GM12878 (cell line): ENCODE measurements at regions not wholly inside any gene's neighbourhood (a gene's known extent, or its start where the extent isn't known, plus 50 kb on each side); places are given as distances from the start of the nearest gene placed in this dataset.

Experiments
- ATAC-seq: fragments of 200-7000 bp; cut with Tn5 transposase; 3 replicates; pipeline ENCODE4 v1.9.1; 2020; ENCODE audit warnings: mild to moderate bottlenecking, moderate library complexity
- BruUV-seq: library from RNA; stranded (reverse); fragments of 400-500 nt; replicated peaks from 2 replicates; lab custom pipeline; 2021; lab: Mats Ljungman, UMichigan
- CTCF ChIA-PET: fragments of 300-600 bp; sonication (Branson Sonifier 250); formaldehyde crosslinking; extraction: SDS; loops from one replicate; lab custom pipeline; 2021; ENCODE audit warnings: inconsistent platforms; lab: Yijun Ruan, JAX
- POLR2A ChIA-PET: fragments of 350-600 bp; formaldehyde crosslinking; extraction: SDS; loops from one replicate; lab custom pipeline; 2021; ENCODE audit warnings: inconsistent platforms; lab: Charles Lee
- RAD21 ChIA-PET: fragments of 300-600 bp; sonication (Branson Sonifier 250); formaldehyde crosslinking; loops from one replicate; lab custom pipeline; 2023; ENCODE audit warnings: antibody characterized with exemption; ENCODE audit not compliant: unreplicated experiment; lab: Charles Lee
- SMC1A ChIA-PET: fragments of 300-600 bp; sonication (Branson Sonifier 250); formaldehyde crosslinking; loops from one replicate; lab custom pipeline; 2023; ENCODE audit not compliant: unreplicated experiment, uncharacterized antibody; lab: Charles Lee
- DNase-seq: peaks from one replicate; pipeline ENCODE4 v3.0.0-alpha.2; 2011; ENCODE audit warnings: low read depth, low spot score
- FAIRE-seq: peaks from 3 replicates; lab custom pipeline; 2011; peaks lifted over from hg19 to GRCh38; lab: Jason Lieb, UNC
- H2AFZ ChIP-seq: 2 replicates; pipeline ENCODE4 v1.6.0; 2011; ENCODE audit warnings: low read depth, low read length, control low read depth; ENCODE audit not compliant: control insufficient read depth
- H3K27ac ChIP-seq: 2 replicates; pipeline ENCODE4 v1.5.1; 2011; ENCODE audit warnings: control low read depth; ENCODE audit not compliant: control insufficient read depth, insufficient read depth
- H3K27me3 ChIP-seq, 2 experiments: replicated peaks in 1 of 2; 2 replicates each; pipeline versions ENCODE4 v1.6.0 to v1.6.1; 2011; ENCODE audit warnings: low read length in 1 of 2; ENCODE audit not compliant: control insufficient read depth in 2 of 2, insufficient read depth in 2 of 2
- H3K36me3 ChIP-seq, 2 experiments: 2 replicates each; pipeline ENCODE4 v1.5.1; 2011; ENCODE audit warnings: low read length in 1 of 2; ENCODE audit not compliant: control insufficient read depth in 2 of 2, insufficient read depth in 2 of 2
- H3K4me1 ChIP-seq: 2 replicates; pipeline ENCODE4 v1.6.1; 2011; ENCODE audit warnings: mild to moderate bottlenecking, low read length, moderate library complexity, mixed read lengths; ENCODE audit not compliant: control insufficient read depth, insufficient read depth
- H3K4me2 ChIP-seq: 2 replicates; pipeline ENCODE4 v1.6.0; 2011; ENCODE audit warnings: control low read depth; ENCODE audit not compliant: control insufficient read depth, insufficient read depth
- H3K4me3 ChIP-seq: fragments of 200-600 bp; sonication (generic); 2 replicates; pipeline ENCODE4 v1.5.1; 2016
- H3K79me2 ChIP-seq: 2 replicates; pipeline ENCODE4 v1.6.0; 2011; ENCODE audit warnings: low read length; ENCODE audit not compliant: control insufficient read depth, insufficient read depth
- H3K9ac ChIP-seq: 2 replicates; pipeline ENCODE4 v1.8.0; 2011; ENCODE audit warnings: low read length, control low read depth, mixed read lengths; ENCODE audit not compliant: control insufficient read depth, insufficient read depth
- H3K9me3 ChIP-seq: replicated peaks from 3 replicates; pipeline ENCODE4 v1.5.1; 2011; ENCODE audit warnings: mild to moderate bottlenecking, low read length; ENCODE audit not compliant: control insufficient read depth, insufficient read depth
- H4K20me1 ChIP-seq: 2 replicates; pipeline ENCODE4 v1.6.0; 2011; ENCODE audit not compliant: control insufficient read depth, insufficient read depth
- CREM ChIP-seq: IDR thresholded peaks from 2 replicates; pipeline ENCODE4 v1.6.1; 2014; ENCODE audit warnings: antibody characterized with exemption, low read depth
- EP300 ChIP-seq, 2 experiments: fragments of 150-350 bp in 1 of 2; IDR thresholded peaks; 2 replicates each; pipeline ENCODE4 v1.6.1; 2011 to 2012; ENCODE audit warnings: low read depth in 2 of 2, low read length in 2 of 2, borderline replicate concordance in 1 of 2, improper control_type of control experiment in 1 of 2, inconsistent platforms in 1 of 2; ENCODE audit not compliant: control insufficient read depth in 1 of 2
- ETV6 ChIP-seq, 2 experiments: fragments of 450-650 bp in 1 of 2; IDR thresholded peaks in 1 of 2; conservative IDR thresholded peaks in 1 of 2; 2 replicates each; pipeline ENCODE4 v1.6.1; 2014; ENCODE audit warnings: antibody characterized with exemption in 1 of 2, borderline replicate concordance in 1 of 2, low read depth in 1 of 2, mild to moderate bottlenecking in 1 of 2, moderate library complexity in 1 of 2
- MEF2A ChIP-seq: IDR thresholded peaks from 2 replicates; pipeline ENCODE4 v1.6.1; 2011; ENCODE audit warnings: low read depth, mild to moderate bottlenecking, low read length, moderate library complexity; ENCODE audit not compliant: insufficient read depth
- NR2F1 ChIP-seq: fragments of 450-650 bp; conservative IDR thresholded peaks from 2 replicates; pipeline ENCODE4 v1.6.1; 2017; ENCODE audit warnings: mild to moderate bottlenecking
- PAX5 ChIP-seq: IDR thresholded peaks from 2 replicates; pipeline ENCODE4 v1.6.1; 2011; ENCODE audit warnings: low read depth, low read length, borderline replicate concordance
- PML ChIP-seq: IDR thresholded peaks from 2 replicates; pipeline ENCODE4 v1.6.1; 2012; ENCODE audit warnings: low read length, inconsistent platforms
- STAT1 ChIP-seq: fragments of 450-650 bp; conservative IDR thresholded peaks from 2 replicates; pipeline ENCODE4 v1.6.1; 2014; ENCODE audit warnings: antibody characterized with exemption, mild to moderate bottlenecking
- ZBTB33 ChIP-seq: fragments of 450-650 bp; IDR thresholded peaks from 2 replicates; pipeline ENCODE4 v1.6.1; 2017; ENCODE audit warnings: mild to moderate bottlenecking
- ZNF24 ChIP-seq: fragments of 450-650 bp; IDR thresholded peaks from 2 replicates; pipeline ENCODE4 v1.6.1; 2017; ENCODE audit warnings: antibody characterized with exemption, mild to moderate bottlenecking
- ZNF274 ChIP-seq: IDR thresholded peaks from one replicate; pipeline ENCODE4 v1.8.0; 2011; ENCODE audit not compliant: insufficient read length, insufficient read depth
- ZSCAN29 ChIP-seq: fragments of 450-650 bp; IDR thresholded peaks from 2 replicates; pipeline ENCODE4 v1.6.1; 2017; ENCODE audit warnings: mild to moderate bottlenecking, moderate library complexity
- in situ Hi-C: fragments of 300-500 bp; cut with MboI; formaldehyde crosslinking; loops from 9 replicates; pipeline ENCODE4 v1.14.3; 2018; ENCODE audit warnings: mixed read lengths
- intact Hi-C: fragments of 100-400 bp; cut with micrococcal nuclease; formaldehyde crosslinking; loops from one replicate; pipeline ENCODE4 v1.14.2; 2022; ENCODE audit not compliant: unreplicated experiment
- TF ChIP-seq, protein P1 (sequence below): fragments of 450-650 bp; IDR thresholded peaks from 2 replicates; pipeline ENCODE4 v1.6.1; 2018; ENCODE audit warnings: borderline replicate concordance, mild to moderate bottlenecking; ENCODE audit not compliant: partially characterized antibody
- TF ChIP-seq, protein P2 (sequence below): fragments of 450-650 bp; IDR thresholded peaks from 2 replicates; pipeline ENCODE4 v1.6.1; 2017; ENCODE audit warnings: mild to moderate bottlenecking, moderate library complexity

DNA sequence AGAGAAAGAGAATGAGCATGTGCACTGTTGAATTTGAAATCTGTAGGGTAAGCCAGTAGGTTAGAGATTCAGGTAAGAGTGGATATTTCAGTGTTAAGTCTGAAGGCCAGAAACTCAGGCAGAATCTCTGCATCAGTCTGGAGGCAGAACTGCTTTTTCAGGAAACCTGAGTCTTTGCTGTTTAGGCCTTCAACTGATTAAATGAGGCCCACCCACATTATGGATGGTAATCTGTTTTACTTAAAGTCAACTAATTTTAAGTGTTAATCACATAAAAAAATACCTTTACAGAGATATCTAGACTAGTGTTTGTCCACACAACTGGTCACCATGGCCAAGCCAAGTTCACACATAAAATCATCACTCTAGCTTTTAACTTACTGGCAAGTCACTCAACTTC lies 205.0 kb upstream of the DDHD1 start:
- Histone ChIP-seq H3K79me2 (no peaks in the 10 kb centered on the region), H3K4me3 (no peak overlapping the region)
- intact Hi-C loops, result no loop called here
- SMC1A ChIA-PET, result no interaction called here
- no peak for TF ChIP-seq PAX5
- TF ChIP-seq NR2F1, result no peak
- TF ChIP-seq STAT1, result no peak
- TF ChIP-seq EP300 (IDR thresholded peaks at IDR 0.05; ENCODE audit: borderline replicate concordance in 1 of 2, control insufficient read depth in 1 of 2, low read depth in 2 of 2, low read length in 2 of 2), result no peak
- TF ChIP-seq, protein P1, sequence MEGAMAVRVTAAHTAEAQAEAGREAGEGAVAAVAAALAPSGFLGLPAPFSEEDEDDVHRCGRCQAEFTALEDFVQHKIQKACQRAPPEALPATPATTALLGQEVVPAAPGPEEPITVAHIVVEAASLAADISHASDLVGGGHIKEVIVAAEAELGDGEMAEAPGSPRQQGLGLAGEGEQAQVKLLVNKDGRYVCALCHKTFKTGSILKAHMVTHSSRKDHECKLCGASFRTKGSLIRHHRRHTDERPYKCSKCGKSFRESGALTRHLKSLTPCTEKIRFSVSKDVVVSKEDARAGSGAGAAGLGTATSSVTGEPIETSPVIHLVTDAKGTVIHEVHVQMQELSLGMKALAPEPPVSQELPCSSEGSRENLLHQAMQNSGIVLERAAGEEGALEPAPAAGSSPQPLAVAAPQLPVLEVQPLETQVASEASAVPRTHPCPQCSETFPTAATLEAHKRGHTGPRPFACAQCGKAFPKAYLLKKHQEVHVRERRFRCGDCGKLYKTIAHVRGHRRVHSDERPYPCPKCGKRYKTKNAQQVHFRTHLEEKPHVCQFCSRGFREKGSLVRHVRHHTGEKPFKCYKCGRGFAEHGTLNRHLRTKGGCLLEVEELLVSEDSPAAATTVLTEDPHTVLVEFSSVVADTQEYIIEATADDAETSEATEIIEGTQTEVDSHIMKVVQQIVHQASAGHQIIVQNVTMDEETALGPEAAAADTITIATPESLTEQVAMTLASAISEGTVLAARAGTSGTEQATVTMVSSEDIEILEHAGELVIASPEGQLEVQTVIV, result no peak
- no peak for TF ChIP-seq ETV6 (conservative IDR thresholded peaks at IDR 0.05 in 1 of 2, IDR thresholded peaks at IDR 0.05 in 1 of 2; ENCODE audit: borderline replicate concordance in 1 of 2, low read depth in 1 of 2)
- no peak for TF ChIP-seq ZNF274
- TF ChIP-seq ZNF24, result no peak
- TF ChIP-seq ZSCAN29, result no peak
- TF ChIP-seq CREM, result no peak
- TF ChIP-seq PML, result no peak
- TF ChIP-seq MEF2A, result no peak
- no peak for TF ChIP-seq ZBTB33
- TF ChIP-seq, protein P2, sequence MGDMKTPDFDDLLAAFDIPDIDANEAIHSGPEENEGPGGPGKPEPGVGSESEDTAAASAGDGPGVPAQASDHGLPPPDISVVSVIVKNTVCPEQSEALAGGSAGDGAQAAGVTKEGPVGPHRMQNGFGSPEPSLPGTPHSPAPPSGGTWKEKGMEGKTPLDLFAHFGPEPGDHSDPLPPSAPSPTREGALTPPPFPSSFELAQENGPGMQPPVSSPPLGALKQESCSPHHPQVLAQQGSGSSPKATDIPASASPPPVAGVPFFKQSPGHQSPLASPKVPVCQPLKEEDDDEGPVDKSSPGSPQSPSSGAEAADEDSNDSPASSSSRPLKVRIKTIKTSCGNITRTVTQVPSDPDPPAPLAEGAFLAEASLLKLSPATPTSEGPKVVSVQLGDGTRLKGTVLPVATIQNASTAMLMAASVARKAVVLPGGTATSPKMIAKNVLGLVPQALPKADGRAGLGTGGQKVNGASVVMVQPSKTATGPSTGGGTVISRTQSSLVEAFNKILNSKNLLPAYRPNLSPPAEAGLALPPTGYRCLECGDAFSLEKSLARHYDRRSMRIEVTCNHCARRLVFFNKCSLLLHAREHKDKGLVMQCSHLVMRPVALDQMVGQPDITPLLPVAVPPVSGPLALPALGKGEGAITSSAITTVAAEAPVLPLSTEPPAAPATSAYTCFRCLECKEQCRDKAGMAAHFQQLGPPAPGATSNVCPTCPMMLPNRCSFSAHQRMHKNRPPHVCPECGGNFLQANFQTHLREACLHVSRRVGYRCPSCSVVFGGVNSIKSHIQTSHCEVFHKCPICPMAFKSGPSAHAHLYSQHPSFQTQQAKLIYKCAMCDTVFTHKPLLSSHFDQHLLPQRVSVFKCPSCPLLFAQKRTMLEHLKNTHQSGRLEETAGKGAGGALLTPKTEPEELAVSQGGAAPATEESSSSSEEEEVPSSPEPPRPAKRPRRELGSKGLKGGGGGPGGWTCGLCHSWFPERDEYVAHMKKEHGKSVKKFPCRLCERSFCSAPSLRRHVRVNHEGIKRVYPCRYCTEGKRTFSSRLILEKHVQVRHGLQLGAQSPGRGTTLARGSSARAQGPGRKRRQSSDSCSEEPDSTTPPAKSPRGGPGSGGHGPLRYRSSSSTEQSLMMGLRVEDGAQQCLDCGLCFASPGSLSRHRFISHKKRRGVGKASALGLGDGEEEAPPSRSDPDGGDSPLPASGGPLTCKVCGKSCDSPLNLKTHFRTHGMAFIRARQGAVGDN, result no peak
- TF ChIP-seq, all 136 proteins: peak for 0
- RAD21 ChIA-PET, result no interaction called here
- in situ Hi-C loops, result no loop called here
- H3K36me3 ChIP-seq, result no peaks in the 10 kb centered on the region
- no peak for FAIRE-seq
- ATAC-seq, result no peak
- CTCF ChIA-PET, result no interaction called here
- BruUV-seq, result no TSS peak
- no peak overlapping the region for H3K9ac ChIP-seq
- H3K27ac ChIP-seq, result no peak overlapping the region
- no peaks in the 10 kb centered on the region for H4K20me1 ChIP-seq
- H3K9me3 ChIP-seq, result no peaks in the 10 kb centered on the region; the same call in 2 of the 3 replicates
- H3K4me2 ChIP-seq, result no peak overlapping the region
- H2AFZ ChIP-seq, result no peak overlapping the region
- no peaks in the 10 kb centered on the region; the same call in 1 of the 2 replicates for H3K4me1 ChIP-seq
- H3K27me3 ChIP-seq, result no peaks in the 10 kb centered on the region
- POLR2A ChIA-PET, result no interaction called here
- no peak for DNase-seq
